ENCODE measurements at regions not wholly inside any gene's neighbourhood (a gene's known extent, or its start where the extent isn't known, plus 50 kb on each side); places are given as distances from the start of the nearest gene placed in this dataset.

- no peak overlapping the region for H3K27ac Mint-ChIP-seq (ENCODE audit: unreplicated experiment)
- no peak for TF ChIP-seq CTCF (IDR thresholded peaks at IDR 0.05; ENCODE audit: partially characterized antibody, unreplicated experiment)
- peaks cover 22% of the 10 kb centered on the region for H3K36me3 Mint-ChIP-seq (ENCODE audit: unreplicated experiment)
- peaks cover 11% of the 10 kb centered on the region for H3K4me1 Mint-ChIP-seq (ENCODE audit: low read depth, unreplicated experiment)
- H3K27me3 Mint-ChIP-seq (ENCODE audit: unreplicated experiment) = peaks cover under 1% of the 10 kb centered on the region
- no peak overlapping the region for H3K4me3 Mint-ChIP-seq (ENCODE audit: unreplicated experiment)
- no peak for DNase-seq
- peaks cover 7% of the 10 kb centered on the region for H3K9me3 Mint-ChIP-seq (ENCODE audit: unreplicated experiment)
These were observed 356.0 kb upstream of the IRX4 start for GRCh38 chr5:2238732-2239131.

- H3K4me3 Mint-ChIP-seq (ENCODE audit: unreplicated experiment) = no peak overlapping the region
- H3K4me1 Mint-ChIP-seq (ENCODE audit: low read depth, unreplicated experiment) = no peaks in the 10 kb centered on the region
- H3K36me3 Mint-ChIP-seq (ENCODE audit: unreplicated experiment) = no peaks in the 10 kb centered on the region
- no peak for DNase-seq
- H3K27me3 Mint-ChIP-seq (ENCODE audit: unreplicated experiment) = no peaks in the 10 kb centered on the region
- no peaks in the 10 kb centered on the region for H3K9me3 Mint-ChIP-seq (ENCODE audit: unreplicated experiment)
- no peak for TF ChIP-seq CTCF (IDR thresholded peaks at IDR 0.05; ENCODE audit: partially characterized antibody, unreplicated experiment)
- no peak overlapping the region for H3K27ac Mint-ChIP-seq (ENCODE audit: unreplicated experiment)
These were observed 344.7 kb upstream of the IRX4 start for GRCh38 chr5:2227433-2227832.

GRCh38 chr5:2224689-2225088, 342.0 kb upstream of the IRX4 start:
- DNase-seq = no peak
- no peaks in the 10 kb centered on the region for H3K4me1 Mint-ChIP-seq (ENCODE audit: low read depth, unreplicated experiment)
- no peaks in the 10 kb centered on the region for H3K27me3 Mint-ChIP-seq (ENCODE audit: unreplicated experiment)
- H3K9me3 Mint-ChIP-seq (ENCODE audit: unreplicated experiment) = no peaks in the 10 kb centered on the region
- H3K4me3 Mint-ChIP-seq (ENCODE audit: unreplicated experiment) = no peak overlapping the region
- TF ChIP-seq CTCF (IDR thresholded peaks at IDR 0.05; ENCODE audit: partially characterized antibody, unreplicated experiment) = no peak
- no peak overlapping the region for H3K27ac Mint-ChIP-seq (ENCODE audit: unreplicated experiment)
- H3K36me3 Mint-ChIP-seq (ENCODE audit: unreplicated experiment) = no peaks in the 10 kb centered on the region

GRCh38 chr5:2223303-2223702, 340.6 kb upstream of the IRX4 start:
- Mint-ChIP-seq H3K27ac (ENCODE audit: unreplicated experiment) (no peak overlapping the region), H3K36me3 (ENCODE audit: unreplicated experiment) (no peaks in the 10 kb centered on the region), H3K27me3 (ENCODE audit: unreplicated experiment) (no peaks in the 10 kb centered on the region), H3K4me1 (ENCODE audit: low read depth, unreplicated experiment) (no peaks in the 10 kb centered on the region), H3K4me3 (ENCODE audit: unreplicated experiment) (no peak overlapping the region), H3K9me3 (ENCODE audit: unreplicated experiment) (no peaks in the 10 kb centered on the region)
- DNase-seq = no peak
- TF ChIP-seq CTCF (IDR thresholded peaks at IDR 0.05; ENCODE audit: partially characterized antibody, unreplicated experiment) = no peak

- DNase-seq = no peak
- Mint-ChIP-seq H3K4me1 (ENCODE audit: low read depth, unreplicated experiment) (no peaks in the 10 kb centered on the region), H3K27me3 (ENCODE audit: unreplicated experiment) (no peaks in the 10 kb centered on the region), H3K9me3 (ENCODE audit: unreplicated experiment) (no peaks in the 10 kb centered on the region), H3K27ac (ENCODE audit: unreplicated experiment) (no peak overlapping the region), H3K4me3 (ENCODE audit: unreplicated experiment) (no peak overlapping the region), H3K36me3 (ENCODE audit: unreplicated experiment) (no peaks in the 10 kb centered on the region)
- no peak for TF ChIP-seq CTCF (IDR thresholded peaks at IDR 0.05; ENCODE audit: partially characterized antibody, unreplicated experiment)
These were observed 339.7 kb upstream of the IRX4 start for GRCh38 chr5:2222246-2222992.

Data from glutamatergic neuron (in vitro differentiated cells).